GM18868 (cell line): ENCODE measurements at regions not wholly inside any gene's neighbourhood (a gene's known extent, or its start where the extent isn't known, plus 50 kb on each side); places are given as distances from the start of the nearest gene placed in this dataset.

Experiments used
- ATAC-seq: cut with Tn5 transposase; IDR thresholded peaks from one replicate; pipeline ENCODE4 v1.9.1; 2021; ENCODE audit warnings: mild to moderate bottlenecking, moderate library complexity; ENCODE audit not compliant: unreplicated experiment

GRCh38 chr7:116417593-116418345, 81.8 kb upstream of the CAV2 start:
- no peak for ATAC-seq

GRCh38 chr7:116418524-116418923, 81.0 kb upstream of the CAV2 start:
- ATAC-seq: no peak

GRCh38 chr7:116420003-116420402, 79.5 kb upstream of the CAV2 start:
- ATAC-seq: no peak

DNA sequence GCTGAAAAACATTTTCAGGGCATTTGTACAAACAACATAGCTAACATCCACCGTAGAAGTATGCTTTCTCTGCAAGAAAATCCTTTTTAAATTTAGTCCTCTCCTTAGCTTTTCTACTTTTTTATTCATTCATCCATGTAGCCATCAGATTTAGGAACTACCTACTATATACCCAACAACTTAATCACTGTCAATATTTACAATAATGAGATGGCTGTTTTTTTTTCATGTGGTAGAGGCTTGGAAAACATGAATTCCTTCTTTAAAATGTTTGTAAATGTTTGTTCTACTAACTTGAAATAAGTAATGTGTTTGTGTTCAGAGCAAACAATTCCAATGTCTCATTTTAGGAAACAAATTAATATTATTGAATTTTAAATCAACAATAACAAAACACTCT, 78.2 kb upstream of the CAV2 start:
- ATAC-seq: no peak

DNA sequence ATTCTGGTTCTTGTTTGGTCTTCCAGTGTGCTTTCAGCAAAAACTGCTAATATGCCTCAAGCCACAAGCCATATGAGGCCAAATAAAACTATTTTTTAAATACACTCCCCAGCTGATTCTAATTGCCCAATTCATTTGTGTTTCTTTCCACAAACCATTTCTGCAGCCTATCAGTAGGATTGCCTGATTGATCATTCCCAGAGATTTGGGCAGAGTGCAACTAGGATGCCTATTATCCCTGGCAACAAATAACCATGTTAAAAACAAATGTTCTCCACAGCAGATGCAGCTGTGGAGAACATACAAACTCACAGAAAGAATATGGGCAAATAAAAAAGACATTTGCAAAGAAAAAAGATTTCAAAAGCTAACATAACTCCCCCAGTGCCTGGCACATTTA, 76.9 kb upstream of the CAV2 start:
- no peak for ATAC-seq

DNA sequence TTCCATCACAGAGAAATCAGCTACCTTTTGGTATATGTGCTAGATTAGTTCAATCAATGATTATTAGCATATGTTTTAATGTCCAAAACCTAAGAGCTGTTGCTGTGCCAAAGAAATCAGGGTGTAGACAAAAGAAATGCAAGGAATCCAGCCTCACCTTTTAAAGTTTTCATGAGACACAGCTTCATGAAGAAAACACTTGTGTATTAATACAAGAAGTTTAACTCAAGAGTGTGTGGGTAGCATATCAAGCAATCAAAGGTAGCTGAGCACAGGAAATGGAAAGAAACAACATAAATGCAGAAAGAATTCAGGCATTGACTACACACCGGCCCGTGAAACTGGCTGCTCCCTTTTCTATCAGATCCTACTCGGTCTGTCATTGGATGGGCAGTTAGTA, 76.0 kb upstream of the CAV2 start:
- ATAC-seq: no peak

- ATAC-seq: no peak
Measured at GRCh38 chr7:116425647-116426209, 73.8 kb upstream of the CAV2 start.

DNA sequence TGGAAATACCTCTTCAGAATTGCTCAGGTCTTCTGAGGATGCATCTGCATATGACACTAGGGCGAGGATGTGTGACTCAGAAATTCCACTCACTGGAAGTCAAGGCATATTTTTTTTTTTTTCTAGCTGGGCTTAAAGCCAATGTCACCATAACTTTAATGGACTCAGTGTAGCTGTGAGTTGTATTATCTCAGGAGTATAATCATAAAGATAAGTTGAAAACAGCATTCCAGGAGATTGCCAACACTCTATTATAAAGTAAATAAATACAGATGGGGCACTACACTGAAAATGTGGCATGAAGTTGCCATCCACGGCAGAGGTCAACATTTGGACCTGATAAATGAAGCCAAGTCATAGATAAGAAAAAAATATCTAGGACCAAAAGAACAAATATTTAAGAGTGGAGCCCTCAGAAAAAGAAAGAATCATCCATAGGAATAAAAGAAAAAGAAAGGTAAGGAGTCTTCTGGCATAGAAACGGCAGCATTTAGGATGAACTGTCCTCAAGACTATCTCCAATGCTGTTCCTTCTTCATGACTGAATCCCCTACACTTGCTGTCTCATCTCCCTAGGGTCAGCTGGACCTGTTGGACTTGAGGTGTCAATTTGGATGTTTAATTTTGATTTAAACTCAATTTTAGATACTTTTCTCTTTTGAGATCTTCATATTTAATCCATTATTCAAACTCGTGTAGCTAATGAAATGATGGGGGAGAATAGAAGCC, 72.9 kb upstream of the CAV2 start:
- no peak for ATAC-seq

DNA sequence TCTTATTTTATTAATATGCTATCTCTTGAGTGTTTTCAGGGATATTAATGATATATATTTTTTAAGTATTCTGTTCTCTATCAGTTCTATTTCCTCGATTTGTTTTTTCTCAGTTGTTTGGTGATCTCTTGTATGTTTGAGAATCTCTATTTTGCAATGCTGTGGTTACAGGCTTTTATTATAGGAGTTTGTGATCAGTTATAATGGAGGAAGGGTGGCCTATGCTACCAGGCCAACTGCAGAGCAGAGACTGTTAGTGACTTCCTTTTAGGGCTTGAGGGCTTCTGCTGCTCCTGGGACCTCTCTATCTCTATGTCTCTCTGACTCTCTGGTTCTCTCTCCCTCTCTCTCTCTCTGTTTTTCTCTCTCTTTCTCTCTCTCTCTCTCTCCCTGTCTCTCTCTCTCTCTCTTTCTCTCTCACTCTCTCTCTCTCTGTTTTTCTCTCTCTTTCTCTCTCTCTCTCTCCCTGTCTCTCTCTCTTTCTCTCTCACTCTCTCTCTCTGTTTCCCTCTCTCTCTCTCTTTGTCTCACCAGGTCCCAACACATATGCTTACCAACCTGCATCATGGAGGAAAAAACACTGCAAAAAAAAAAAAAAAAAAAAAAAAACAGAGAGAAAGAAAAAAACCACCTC, 69.4 kb upstream of the CAV2 start:
- no peak for ATAC-seq

DNA sequence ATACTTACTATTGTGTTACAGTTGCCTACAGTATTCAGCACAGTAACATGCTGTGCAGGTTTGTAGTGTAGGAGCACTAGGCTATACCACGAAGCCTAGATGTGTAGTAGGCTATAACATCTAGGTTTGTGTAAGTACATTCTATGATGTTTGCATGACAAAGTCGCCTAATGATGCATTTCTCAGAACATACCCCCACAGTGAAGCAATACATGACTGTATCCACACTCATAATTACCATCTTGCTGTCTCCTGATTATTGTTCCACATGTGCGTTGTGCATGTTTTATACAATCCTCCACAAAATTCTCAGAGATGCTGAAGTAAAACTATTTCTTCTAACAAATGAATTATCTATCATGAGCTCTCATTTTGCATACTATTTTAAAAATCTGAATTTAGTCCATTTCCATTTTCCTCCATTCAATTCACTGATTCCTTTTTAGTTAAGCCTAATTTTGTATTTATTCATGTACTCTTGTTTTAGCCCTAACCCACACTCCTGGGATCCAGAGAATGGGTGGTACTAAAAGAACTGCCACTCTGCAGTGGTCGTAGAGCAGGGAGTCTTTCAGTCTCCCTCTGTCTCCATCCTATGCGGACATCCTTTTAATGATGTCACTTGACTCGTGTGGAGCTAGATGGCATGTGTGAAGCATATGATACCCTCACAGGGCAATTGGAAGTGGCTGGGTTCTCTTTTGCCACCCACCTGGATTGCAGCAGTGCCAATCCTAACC, 67.6 kb upstream of the CAV2 start:
- ATAC-seq: no peak

DNA sequence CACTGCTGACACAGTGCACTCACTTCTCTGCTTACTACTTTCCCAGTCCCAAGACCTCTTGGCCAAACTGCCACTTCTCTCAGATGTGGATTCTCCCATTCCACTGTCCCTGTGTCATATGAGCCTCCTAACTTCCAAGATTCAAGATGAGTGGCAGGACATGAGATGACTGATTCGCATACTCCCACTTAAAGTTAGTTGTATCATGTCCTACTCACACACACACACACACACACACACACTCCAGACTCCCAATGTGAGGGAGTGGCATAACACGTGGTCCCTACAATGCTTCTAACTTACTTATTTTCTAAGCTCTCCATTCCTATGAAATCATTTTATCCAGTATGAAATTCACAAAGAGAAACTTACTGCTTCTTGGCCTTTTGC, 67.0 kb upstream of the CAV2 start:
- no peak for ATAC-seq

DNA sequence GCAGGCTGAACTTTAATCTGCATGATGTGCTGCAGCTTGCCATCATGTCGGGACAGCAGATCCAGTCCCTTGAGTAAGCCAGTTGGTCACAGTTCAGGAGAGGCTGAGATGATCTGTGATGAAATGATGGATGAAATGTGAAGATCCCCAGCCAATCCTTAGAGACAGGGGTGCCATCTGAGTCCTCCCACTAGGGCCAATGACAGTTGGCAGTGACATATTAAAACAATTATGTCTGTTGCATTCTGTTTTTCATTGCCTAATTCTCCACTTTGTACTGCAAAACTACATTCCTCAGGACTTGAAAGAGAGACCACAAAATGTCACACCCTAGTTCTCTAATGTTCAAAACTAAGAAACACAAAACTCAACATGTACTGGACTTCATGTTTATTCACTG, 66.3 kb upstream of the CAV2 start:
- ATAC-seq: no peak

GRCh38 chr7:116434820-116435341, 64.7 kb upstream of the CAV2 start:
- no peak for ATAC-seq

GRCh38 chr7:116436305-116436826, 63.2 kb upstream of the CAV2 start:
- no peak for ATAC-seq

GRCh38 chr7:116438267-116438666, 61.3 kb upstream of the CAV2 start:
- ATAC-seq: no peak

DNA sequence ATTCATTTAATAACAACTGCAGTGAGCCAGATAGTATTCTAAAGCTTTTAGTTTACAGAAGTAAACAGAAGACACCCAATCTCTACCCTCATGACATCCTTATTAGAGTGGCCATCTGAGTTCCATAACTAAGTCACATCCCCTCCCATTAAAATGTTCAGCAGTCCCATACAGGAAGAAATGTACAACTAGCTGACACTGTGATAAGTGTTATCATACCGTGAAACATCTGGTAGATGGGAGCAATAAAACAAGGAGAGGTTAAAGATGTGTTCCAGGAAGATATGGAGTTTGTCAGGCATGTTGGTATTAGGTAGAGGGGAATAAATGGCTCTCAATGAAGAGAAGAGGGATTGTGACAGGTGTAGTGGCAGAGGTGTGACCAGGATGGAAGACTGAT, 60.5 kb upstream of the CAV2 start:
- ATAC-seq: no peak

GRCh38 chr7:116439841-116440549, 59.5 kb upstream of the CAV2 start:
- no peak for ATAC-seq

GRCh38 chr7:116441534-116441933, 58.0 kb upstream of the CAV2 start:
- no peak for ATAC-seq

GRCh38 chr7:116443101-116443523, 56.4 kb upstream of the CAV2 start:
- no peak for ATAC-seq

DNA sequence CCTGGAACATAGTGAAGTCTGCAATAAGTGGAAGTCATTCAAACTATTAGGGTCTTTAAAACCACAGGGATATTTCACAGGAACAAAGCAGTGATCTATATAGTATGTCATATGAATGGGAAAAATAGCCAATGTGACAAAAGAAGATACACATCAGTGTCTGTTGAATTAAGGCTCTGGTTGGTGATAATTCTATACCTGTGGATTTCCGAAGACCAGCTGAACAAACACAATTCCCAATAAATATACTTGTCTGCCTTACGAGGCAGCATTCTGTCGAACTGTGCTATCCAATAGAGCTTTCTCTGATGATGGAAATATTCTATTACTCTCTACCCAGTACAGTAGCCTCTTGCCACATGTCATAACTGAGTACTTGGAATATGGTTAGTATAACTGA, 55.9 kb upstream of the CAV2 start:
- no peak for ATAC-seq
